ENCODE measurements at regions not wholly inside any gene's neighbourhood (a gene's known extent, or its start where the extent isn't known, plus 50 kb on each side); places are given as distances from the start of the nearest gene placed in this dataset.

DNA sequence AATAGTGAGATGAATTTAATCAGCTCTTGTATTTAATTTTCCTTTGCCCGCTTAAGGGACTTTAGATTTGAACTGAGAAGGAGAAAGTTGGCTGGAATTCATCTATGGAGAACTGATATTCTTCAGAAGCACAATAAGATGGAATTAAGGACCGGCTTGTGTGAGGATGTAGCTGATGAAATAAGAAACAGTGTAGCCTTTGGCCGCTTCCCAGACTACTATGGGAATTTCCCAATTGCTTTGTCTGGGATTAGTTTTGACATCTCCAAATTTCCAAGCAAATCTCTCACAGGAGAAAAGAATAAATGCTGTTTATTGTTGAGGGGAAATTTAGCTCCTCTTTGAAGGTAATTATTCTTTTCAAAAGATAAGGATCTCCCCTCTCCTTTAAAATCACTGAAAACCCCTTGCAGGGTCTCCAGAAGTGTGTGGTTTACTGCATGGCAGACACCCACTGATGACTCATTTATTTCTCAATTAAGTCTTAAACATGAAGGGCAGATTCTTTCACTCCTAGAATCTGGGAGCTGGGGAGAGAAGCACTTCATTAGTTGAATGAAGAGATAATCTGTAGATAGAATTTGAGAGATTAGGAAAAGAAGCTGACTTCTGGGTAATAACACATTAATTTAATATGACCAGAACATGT, 606.5 kb upstream of the ADAMTS16 start:
- DNase-seq = peak; percentile 17

DNA sequence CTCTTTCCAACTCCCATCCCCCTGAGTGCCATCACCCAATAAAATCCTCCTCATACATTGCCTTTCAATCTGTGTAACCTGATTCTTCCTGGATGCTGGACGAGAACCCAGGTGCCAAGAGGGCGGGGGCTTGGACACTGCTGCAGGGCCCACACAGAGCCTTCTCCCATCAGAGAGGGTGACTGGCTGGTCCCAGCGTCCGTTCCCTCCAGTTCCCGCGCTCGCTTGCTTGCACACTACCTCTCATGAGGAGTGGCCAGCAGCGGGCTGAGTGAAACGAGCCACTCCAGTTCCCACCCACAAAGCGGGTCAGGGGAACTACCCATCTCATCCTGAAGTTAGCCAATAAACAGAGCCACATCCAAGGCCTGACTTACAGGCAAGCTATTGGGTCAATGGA, 602.6 kb upstream of the ADAMTS16 start:
- no peak for DNase-seq

DNA sequence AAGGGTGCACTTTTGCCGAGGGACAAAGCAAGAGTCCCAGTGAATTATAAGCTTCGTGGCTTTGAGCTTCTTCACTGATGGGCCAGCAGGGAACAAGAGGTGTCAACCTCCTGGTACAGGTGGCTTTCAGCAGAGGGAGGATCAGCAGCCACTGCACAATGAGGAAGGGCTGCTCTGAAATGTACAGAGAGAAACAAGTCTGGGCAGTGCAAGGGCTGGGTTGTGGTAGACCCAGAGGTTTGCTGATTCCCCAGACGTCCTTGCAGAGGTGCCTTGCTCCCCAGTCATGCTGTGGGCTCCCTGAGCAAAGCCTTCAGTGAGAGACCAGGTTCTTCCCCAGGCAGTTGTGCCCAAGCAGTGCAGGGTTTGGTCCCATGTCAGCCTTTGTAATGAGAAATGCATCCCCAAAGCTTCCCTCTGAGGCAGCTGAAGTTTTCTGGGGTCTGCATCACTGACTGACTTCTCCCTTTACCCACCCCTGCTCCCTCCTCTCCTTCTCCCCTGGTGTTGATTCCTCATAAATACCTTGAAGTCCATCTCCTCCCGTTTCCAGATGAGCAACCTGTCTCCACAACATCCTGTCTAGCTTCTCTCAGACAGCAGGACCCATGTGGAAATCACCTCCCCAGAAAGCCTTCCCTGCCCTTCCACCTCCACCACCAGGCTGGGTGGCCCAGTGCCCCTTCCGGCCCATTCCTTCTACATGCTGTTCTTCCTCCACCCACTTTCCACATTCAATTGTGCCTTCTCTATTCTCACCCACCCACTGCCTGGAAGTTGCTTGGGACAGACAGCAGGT, 599.6 kb upstream of the ADAMTS16 start:
- no peak for DNase-seq

DNA sequence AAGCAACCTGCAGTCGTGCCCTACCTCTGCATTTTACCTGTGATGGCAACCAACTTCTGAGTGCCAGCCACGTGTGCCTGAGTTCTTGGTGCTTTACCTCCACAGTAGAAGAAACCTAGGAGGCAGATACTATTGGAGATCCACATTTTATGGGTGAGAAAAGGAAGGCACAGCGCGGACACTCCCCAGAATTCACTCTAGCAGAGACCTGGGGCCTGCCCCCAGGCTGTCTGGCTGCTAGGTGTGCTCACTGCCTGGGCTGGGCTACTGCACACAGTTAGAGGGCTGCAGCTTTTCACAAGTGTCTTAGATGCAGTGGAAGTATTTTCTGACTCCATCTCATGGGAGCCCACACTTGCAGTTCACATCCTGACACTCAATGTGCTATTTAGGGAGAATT, 598.8 kb upstream of the ADAMTS16 start:
- no peak for DNase-seq

DNA sequence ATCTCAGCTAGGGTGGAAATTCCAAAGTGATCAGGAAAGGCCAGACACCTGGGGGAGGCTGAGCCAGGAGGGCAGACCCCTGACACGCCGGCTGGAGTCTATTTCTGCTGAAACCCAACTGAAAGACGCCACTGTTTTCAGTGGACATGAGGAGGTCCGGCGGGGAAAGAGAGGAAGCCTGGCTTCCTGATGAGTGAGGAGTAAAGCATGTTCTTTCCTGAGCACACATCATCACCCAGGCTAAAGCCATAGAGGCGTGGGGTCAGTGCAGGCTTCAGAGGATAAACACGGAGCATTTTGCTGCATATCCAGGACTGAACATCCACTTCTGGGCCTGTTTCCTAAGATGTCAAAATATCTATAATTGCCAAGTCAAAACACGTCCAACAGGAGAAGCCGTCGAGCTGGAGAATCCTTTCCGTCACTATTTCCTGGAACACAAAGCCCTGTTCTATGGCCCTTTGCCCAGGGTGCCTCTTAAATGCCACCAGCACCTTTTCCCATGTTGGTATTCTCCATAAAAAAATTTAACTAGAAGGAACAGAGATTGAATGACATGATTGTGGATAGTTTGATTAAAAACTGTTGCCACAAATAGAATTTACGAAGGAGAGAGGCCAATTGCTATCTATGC, 597.9 kb upstream of the ADAMTS16 start:
- no peak for DNase-seq

DNA sequence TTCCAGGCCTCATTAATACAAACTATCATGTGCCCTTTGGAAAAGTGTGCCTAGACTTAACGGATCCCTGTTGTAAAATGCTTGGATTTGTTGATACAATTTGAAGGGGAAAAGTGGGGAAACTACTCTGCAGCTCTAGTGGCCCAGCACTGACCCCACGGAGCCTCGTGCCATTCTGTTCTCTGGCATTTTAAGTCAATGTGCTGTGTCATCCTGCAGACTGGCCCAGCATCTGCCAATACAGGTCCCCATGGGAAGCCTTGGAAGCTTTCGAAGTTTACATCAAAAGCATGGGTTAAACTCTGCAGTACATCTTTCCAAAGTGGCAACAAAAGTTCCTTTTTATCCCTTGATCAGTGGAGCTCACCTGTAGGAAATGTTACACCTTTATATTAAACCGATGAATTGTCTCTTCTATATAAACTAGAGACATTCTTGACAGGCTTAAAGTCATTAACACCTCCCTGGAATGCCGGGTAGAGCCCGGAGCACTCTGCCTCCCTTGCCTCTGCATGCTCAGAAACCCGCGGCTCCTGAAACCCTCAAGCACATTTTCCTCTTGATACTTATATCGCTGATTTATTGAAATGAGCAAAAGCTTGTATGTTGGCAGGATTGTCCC, 596.0 kb upstream of the ADAMTS16 start:
- DNase-seq = no peak

DNA sequence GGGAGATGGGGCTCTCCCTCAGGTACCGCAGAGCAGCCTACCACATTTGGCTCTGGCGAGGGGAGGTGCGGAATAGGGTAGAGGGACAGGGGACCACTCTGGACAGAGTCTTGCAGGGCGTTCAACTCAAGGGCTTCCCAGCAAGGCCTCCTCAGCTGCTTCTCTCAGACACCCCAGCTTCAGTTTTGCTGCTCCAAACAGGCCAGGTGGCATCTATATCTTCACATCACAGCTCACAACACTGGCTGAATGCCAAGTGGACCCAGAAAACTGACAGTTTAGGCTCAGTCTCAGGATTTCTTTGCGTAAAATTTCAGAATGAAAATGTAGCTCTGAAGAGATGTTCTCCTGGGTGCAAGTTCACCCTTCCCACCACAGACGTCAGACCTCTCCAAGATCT, 592.6 kb upstream of the ADAMTS16 start:
- no peak for DNase-seq

DNA sequence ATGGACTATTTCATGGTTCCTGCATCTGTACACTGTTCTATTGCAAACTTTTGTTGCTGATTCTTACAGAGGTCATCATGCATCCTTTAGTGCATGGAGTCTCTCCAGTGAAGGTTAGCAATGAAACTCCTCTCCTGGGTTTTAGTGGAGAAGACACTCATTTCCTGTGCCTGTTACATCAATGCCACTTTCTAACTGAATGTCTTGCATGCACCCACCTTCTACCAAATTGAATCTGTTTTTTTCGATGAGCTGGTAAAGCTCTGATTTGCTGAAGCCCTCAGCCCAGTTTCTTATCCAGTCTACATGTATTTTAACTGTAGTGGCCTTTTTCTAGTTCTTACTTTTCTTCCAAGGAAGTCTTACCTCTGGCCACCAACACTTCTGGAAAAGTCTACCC, 591.8 kb upstream of the ADAMTS16 start:
- no peak for DNase-seq

DNA sequence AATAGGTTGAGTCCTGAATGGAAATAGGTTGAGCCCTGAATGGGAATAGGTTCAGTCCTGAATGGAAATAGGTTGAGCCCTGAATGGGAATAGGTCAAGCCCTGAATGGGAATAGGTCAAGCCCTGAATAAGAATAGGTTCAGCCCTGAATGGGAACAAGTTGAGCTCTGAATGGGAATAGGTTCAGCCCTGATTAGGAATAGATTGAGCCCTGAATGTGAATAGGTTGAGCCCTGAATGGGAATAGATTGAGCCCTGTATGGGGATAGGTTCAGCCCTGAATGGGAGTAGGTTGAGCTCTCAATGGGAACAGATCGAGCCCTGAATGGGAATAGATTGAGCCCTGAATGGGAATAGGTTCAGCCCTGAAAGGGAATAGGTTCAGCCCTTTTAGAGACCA, 590.8 kb upstream of the ADAMTS16 start:
- no peak for DNase-seq

DNA sequence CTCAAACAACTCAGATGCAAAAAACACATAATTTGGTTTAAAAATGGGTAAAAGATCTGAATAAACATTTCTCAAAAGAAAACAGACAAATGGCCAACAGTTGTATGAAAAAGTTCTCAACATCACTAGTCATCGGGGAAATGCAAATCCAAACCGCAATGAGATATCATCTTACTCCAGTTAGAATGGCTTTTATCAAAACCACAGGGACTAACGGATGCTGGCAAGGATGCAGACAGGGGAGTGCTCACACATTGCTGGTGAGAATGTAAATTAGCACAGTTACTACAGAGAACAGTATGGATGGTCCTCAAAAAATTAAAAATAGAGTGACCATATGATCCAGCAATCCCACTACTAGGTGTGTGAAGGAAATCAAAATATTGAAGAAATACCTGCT, 589.1 kb upstream of the ADAMTS16 start:
- peak; percentile 65 for DNase-seq

DNA sequence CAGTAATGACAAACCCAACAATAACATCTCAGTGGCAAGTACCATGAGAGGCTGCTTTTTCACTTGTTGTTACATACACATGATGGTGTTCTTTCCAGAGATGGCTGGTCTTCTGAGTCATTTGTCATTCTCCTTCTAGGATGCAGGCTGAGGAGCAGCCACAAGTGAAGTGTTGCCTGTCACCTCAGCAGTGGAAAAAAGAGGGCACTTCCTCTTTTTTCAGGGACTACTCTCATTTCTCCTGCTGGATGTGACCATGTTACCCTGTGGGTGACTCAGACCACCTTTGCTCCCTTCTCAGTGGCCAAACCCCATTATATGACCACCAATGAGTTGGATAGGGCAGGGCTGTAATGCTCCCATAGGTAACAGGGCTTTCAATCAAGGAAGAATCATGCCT, 587.0 kb upstream of the ADAMTS16 start:
- DNase-seq = no peak

DNA sequence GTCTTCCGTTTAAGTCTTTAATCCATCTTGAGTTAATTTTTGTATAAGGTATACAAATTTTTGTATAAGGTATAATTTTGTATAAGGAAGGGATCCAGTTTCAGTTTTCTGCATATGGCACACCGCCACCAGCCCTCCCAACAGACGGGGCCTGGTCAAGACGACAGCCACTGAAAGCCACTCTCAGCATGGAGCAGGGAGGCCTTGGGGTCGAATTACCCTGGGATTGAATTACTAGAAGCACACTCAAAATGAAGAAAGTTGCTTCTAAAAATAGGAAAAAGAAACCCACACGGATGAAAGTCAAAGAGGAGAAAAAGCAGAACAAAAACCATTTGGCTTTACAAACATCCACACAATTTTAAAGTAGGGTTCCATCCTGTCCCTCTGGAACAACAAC, 586.2 kb upstream of the ADAMTS16 start:
- DNase-seq = peak; percentile 12

DNA sequence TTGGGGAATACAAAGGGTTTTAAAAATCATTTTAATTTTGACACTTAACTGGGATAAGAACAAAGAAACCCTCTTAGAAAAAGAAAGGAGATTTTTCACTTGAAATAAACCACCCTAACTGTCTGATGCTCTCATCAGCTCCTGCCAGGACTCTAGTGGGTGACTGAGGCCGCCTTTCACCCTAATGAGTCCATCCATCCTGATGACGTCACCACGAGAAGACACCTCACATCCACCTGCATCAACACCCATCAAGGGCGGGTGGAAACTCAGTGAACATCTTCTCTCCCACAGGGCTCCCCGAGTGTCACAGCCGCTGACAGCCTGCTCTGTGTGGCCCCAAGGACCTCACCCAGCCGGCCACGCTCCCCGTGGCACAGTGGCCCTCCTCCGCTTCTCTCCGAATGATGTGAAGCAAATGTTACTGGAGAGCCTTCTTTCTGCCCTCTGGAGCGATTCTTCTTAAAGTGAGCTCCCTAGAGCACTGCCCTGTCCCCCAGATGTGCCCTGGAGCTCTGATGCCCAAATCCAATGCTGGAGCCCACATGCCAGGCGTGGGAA, 584.3 kb upstream of the ADAMTS16 start:
- DNase-seq = no peak

DNA sequence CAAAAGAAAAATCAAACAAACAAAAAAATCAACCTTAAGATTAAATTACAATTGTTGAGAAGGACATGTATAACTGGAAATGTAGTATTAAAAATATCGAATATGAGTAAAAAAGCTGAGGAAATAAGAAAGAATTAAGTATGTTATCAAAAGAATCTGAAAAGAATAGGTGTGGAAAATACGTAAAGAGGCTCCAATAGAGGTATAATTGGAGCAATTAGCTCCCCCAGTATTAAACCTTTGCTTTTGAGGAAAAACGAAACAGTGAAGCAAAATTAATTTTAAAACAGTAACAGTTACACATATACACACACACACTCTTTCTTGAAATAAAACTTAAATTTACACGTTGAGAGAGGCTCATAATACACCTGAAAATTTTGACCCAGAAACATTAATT, 578.7 kb upstream of the ADAMTS16 start:
- no peak for DNase-seq

DNA sequence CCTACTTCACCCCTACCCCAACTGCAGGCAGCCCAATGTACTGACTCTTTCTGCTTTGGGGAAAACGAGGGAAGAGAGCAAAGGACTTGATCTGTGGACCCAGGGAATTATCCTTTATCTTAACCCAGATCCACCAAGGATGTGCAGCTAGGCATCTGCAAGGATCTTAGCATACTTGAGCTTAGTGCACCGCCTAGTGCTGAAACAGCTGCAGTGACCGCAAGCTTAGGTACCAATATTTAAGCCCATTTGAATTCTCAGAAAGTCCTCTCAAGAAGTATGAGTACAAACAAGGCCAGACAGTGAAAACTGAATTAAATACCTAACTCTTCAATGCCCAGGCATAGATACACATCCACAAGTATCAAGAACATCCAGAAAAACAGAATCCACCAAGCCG, 576.7 kb upstream of the ADAMTS16 start:
- peak; percentile 43 for DNase-seq

DNA sequence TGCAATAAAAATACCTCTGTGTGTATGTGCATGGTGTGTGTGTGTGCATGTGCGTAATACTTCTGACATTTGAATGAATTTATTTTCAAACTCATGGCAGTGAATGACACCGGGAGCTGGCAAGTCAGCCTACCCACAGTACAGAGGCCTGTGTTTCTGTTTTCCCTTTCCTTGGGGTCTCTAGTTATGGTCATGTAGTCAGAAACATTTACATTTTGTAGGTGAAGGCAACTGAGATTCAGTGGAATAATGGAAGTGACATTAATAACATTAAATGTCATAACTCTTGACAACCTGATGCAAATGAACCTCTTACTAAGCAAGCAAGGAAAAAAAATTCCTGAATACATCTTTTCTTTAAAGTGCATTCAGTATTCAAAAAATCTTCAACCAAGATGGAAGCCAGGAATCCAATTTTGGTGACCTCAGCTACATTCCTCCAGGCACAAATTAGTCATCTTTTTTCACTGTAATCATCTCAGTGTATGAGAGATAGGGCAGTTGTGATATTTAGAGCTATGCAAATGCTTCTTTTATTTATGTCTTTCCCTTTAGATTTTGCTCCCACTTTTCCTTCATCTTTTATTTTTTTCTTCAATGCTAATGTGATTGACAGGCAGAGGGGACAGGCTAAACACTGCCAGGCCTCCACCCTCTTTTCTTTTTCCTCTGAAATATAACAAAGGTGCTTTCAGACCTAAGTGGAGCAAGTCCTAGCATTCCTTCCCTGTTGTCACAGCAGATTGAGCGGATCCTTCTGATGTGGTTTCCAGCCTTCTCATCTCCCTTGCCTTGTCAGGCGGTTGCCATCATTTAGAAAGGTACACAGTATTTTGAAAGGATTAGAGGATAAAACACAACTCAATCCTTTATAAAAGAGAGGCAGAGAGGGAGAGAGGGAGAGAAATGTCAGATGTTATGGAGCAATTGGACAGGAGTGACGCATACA, 569.8 kb upstream of the ADAMTS16 start:
- DNase-seq = peak; percentile 74

DNA sequence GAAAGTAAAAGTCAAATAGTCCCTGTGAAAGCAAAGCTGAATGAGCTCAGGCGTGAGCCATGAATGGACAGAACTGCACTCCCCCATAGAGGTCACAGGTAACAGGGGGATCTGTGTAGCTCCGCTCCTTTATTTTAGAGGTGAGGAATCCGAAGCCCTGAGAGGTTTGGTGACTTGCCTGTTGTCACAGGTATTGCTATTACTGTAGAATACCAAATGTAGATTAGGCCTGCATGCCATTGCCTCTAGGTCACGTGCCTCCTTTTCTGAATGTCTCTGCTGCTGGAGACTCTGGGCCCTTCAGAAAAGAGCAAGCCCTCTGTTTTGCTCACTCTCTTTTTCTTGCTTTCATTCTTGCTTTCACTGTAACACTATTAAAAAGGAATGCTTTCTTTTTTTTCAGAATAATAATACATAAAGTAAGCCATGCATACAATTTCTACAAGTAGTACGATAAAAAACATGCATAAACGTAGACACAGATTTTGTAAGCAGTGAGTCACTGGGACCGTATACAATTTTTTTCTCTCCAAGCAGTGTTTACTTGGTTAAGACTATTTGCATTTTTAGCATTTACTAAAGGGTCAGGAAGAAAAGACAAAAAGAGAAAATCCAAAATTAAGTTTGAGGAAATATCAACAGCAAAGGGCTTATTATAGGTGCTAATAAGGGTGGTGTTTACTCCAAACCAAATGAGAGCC, 568.7 kb upstream of the ADAMTS16 start:
- DNase-seq = peak; percentile 32

DNA sequence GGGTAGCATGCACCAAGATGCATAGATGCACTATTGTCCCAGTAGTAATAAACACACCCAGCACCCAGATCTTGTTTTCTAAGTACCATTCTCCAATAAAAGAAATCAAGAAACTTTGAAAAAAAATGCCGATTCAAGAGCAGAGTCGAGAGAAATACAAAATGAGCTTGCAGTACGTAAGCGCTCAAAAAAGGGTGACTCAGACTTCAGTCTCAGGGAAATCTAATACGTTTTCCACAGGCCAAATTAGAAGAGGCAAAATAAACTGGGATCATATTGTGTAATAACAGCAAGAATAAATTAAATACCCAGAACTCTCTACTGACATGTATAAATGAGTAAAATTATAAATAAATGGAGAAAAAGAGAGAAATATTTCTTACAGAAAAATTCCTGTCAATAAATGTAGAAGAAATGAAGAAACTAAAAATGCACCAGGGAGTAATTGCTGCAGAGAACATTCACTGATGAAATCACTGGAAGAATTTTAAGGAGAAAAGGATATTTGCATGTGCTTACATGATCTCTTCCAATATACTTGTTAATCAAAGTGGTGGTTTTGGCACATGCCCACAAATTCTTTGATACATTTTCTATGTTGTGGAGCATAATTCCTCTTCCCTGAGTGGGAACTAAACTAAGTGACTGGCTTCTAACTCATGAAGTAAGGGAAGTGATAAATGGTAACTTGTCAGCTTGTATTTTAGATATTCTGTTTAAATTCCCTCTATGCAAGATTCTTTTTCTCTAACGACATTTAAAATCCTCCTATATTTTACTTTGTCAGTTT, 567.6 kb upstream of the ADAMTS16 start:
- DNase-seq = peak; percentile 44

DNA sequence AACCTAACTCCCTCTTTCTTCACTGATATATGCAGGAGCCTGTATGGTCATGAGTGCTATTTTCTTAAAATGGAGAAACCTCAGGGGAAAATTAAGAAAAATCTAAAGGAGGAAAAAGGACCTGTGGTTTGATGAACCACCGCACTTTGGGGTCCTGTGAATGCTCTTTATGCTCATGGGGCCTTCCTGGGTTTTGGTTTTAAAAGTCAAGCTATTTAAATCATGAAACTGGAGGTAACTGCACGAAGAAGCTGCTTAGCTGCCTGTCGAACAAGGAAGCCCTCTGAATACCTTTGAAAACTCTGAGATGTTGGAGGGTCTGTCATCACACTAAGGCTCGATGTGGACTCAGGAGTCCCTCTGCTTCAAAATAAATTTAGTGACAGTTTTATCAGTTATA, 564.5 kb upstream of the ADAMTS16 start:
- no peak for DNase-seq

DNA sequence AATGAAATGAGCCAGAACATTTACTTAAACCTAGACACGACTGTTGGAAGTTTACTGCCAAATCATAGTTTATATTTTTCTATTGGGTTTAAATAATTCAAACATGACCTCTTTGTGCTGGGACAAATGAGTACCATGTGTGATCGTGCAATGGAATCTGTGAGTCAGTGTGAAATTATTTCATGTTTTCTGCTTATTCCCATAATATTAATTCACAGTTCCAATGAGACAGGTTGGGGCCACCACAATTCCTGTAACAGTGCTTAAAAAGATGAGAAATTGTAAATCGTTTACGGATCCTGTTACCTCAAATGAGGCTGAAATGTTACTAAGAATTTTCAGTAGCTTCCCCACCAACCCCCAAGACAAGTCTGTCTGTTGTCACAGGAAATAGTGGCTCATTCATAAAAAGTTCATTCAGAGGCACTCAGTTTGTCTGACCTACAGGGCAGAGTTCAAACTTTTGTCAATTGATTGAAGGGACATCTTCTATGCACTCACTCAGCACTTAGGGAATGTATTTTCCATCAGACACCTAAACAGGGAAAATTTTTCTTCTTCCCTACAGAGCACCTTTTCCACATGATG, 563.9 kb upstream of the ADAMTS16 start:
- peak; percentile 91 for DNase-seq

Data from fibroblast of skin of back (primary cell).